Frontal cortex (tissue), 3 donors: ENCODE measurements at regions not wholly inside any gene's neighbourhood (a gene's known extent, or its start where the extent isn't known, plus 50 kb on each side); places are given as distances from the start of the nearest gene placed in this dataset.
"Not testable (repeated sequence)": the region's sequence is repeated elsewhere in the genome, so short reads cannot be mapped to it uniquely, and the experiment has no call there.

Experiments
- DNase-seq, 2 donors: peaks; one replicate each; pipeline ENCODE4 v3.0.0; 2012; ENCODE audit warnings: low spot score in 2 of 2
- FAIRE-seq: peaks from 2 replicates; lab custom pipeline; 2012; peaks lifted over from hg19 to GRCh38; lab: Jason Lieb, UNC
- donor health status: control.
- donor health status: control.
- donor health status: control.

DNA sequence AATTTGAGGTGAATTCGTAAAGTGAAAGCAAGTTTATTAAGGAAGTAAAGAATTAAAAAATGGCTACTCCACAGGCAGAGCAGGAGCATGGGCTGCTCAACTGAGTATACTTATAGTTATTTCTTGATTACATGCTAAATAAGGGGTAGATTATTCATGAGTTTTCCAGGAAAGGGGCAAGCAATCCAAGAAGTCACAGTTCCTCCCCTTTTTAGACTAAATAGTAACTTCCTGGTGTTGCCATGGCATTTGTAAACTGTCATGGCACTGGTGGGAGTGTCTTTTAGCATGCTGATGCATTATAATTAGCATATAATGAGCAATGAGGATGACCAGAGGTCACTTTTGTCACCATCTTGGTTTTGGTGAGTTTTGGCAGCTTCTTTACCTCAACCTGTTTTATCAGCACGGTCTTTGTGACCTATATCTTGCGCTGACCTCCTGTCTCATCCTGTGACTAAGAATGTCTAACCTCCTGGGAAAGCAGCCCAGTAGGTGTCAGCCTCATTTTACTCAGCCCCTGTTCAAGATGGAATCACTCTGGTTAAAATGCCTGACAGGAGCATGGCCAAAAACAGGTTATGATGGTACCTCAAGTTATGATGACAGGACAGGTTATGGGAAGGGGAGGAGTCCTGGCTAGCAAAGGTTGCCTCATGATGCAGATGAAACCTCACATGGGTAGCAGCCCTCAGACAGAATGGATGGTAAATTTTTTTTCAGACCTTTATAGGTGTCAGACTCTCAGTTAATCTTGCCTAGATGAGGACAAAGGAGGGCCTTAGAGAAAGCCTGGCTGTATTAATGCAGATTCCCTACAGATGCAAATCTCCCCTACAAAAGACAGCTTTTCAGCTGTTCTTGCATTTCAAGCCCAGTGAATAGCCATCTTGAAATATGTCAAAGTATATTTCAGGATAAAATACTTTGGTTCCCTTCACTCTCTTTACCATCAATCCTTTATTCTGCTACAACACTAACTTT lies 49.7 kb downstream of the SIPA1L2 start:
- FAIRE-seq = no peak
- no peak for DNase-seq

DNA sequence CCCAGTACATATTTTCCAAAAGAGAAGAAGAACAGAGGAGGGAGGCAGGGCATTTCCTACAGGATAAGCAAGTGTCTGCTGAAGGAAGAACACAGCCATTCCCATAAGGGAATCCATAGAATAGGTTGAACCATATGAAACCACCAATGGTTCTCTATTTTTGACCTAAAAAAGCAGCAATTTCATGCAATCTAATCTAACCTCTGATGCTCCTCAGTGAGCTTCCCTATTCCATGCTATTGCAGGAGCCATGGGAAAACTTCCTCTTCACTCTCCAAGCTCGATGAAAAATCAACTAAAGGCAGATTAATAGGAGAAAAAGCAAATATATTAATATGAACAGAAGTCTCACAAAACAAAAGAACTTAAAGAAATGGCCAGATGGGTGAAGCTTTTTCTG lies 50.5 kb downstream of the SIPA1L2 start:
- DNase-seq (no peak), FAIRE-seq (no peak)

DNA sequence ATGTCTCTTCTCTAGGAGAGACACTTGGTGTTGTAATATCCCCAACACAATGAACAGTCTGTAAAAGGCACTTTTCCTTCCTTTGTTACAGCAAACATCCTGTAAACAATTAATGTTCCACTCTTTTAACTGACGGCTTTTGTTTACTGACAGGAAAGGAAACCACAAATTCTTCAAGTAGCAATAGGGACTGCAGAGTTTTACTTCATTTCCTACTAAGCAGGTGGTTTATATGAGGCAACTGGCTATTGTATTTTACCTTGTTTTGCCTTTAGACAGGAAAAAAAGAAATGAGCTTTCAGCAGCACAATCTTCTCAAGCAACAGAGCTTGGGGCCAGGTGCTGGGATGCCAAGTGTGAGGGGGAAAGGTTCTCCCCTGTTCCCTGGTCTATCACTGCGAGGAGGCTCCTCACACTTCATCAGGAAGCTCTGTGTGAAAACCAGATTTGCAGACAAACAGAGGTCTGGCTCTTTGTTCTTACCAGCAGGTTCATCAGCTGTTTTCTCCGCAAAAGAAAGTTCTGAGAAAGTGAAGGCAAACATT lies 51.2 kb downstream of the SIPA1L2 start:
- FAIRE-seq = no peak
- no peak for DNase-seq

DNA sequence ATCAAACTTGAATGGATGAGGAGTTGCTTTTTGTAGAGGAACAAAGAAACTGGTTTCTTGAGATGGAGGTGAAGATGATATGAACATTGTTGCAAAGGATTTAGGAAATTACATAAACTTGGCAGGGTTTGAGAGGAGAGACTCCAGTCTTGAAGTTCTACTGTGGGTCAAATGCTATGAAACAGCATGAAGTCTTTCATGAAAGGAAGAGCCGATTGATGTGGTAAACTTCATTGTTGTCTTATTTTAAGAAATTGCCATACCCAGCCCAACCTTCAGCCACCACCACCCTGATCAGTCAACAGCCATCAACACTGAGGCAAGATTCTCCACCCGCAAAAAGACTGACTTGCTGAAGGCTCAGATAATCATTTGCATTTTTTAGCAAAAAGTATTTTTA lies 52.2 kb downstream of the SIPA1L2 start:
- FAIRE-seq (no peak), DNase-seq (no peak)

DNA sequence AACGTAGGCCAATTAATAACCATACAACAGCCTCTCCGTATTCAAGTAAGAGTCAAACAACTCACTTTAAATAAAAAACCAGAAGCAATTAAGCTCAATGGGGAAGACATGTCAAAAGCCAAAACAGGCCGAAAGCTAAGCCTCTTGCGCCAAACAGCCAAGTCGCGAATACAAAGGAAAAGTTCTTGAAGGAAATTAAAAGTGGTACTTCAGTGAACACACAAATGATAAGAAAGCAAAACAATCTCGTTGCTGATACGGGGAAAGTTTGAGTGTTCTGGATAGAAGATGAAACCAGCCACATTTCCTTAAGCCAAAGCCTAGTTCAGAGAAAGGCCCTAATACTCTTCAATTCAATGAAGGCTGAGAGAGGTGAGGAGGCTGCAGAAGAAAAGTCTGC lies 53.4 kb downstream of the SIPA1L2 start:
- FAIRE-seq = no peak
- no peak for DNase-seq

DNA sequence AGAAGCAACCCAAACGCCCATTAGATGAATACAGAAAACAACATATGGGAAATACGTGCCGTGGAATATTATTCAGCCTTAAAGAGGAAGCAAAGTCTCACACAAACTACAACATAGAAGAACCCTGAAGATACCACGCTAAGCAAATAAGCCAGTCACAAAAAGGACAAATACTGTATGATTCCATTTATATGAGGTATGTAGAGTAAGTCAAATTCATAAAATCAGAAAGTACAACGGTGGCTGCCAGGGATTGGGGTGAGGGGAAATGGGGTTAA lies 54.2 kb downstream of the SIPA1L2 start:
- DNase-seq = no peak
- no peak for FAIRE-seq

DNA sequence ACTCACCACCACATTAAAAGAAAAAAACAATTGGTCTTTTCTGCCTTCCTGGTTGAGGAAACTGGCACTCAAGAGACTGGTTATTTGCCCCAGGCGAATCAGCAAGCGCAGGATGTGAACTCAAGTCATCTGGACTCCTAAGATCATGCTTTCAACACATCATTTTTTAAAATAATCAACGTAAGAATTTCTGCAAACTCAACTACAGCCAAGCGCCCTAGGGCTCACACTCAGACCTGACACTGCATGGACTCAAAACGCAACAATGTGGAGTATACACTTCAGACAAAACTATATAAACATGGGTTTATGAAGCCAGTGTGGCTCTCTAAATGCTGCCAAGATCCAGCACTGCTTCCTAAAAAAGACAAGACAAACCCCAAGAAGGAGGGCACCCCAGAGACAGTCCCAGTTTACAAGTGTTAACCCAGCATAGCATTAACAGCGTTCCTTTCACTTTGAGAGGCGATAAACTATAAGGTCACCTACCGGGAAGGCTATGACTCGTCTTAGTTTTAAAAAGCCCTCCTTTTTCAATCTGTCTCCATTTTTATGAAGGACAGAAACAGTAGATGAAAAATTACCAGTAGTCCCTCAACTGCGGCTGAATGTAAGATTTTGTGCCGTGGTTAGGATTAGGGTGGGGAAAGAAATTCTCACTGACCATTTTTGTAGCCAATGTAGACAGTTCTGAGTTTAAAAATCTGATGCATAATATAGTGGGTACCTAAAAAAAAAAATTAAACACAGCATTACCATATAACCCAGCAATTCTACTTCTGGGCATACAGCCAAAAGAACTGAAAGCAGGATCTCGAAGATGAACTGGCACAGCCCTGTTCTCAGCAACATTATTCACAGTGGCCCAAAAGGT lies 54.8 kb downstream of the SIPA1L2 start:
- FAIRE-seq = no peak
- DNase-seq = no peak

DNA sequence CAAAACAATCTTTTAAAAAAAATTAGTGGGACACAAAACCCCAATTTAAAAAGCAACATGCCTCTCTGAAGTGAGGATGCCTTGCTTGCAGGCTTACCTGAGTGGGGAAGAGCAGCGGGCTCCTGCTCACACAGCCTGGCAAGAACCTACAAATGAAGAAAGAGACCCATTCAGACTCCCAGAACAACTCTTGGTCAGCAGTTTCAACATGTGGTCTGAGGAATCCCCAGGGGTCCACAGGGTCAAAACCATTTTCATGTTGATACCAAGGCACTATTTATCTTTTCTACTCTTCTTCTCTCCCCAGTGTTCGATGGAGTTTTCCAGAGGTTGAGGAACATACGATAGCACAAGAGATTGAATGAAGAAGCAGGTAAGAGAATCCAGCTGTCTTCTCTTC lies 55.9 kb downstream of the SIPA1L2 start:
- FAIRE-seq = no peak
- no peak for DNase-seq

DNA sequence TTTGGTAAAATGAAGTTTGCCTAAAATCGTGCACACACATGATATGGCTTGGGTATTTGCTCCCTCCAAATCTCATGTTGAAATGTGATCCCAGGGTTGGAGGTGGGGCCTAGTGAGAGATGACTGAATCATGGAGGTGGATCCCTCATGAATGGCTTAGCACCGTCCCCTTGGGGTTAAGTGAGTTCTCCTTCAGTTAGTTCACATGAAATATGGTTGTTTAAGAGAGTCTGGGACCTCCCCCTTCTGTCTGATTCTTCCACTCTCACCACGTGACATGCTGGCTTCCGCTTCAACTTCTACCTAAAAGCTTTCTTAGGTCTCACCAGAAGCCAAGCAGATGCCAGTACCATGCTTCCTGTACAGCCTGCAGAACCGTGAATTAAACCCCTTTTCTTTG lies 58.4 kb downstream of the SIPA1L2 start:
- no peak for FAIRE-seq
- no peak for DNase-seq

DNA sequence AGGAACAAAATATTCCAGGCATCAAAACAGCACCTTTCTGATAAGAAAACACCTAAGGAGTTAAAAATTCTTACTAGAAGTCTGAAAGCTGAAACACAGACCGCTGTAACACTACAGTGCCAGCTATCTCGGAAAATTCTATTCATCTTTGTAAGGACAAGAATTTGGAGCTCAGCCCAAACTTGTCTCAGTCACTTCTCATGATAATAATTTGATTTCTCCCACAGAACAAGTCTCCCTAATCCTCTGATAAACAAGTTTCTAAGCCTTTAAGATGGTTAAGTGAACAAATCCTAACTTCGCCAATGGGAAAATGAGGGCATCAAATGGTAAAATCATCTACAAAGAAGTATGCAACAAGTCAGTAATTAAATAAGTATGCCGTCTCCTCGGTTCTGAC lies 59.9 kb downstream of the SIPA1L2 start:
- FAIRE-seq (no peak), DNase-seq (no peak)

DNA sequence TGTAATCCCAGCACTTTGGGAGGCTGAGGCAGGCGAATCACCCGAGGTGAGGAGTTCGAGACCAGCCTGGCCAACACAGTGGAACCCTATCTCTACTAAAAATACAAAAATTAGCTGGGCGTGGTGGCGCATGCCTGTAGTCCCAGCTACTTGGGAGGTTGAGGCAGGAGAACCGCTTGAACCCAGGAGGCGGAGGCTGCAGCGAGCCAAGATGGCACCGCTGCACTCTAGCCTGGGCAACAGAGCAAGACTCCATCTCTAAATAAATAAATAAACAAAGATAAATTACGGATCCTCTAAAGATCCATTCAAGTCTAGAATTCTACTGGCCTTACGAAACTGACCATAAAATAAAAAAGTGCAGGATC lies 60.4 kb downstream of the SIPA1L2 start:
- FAIRE-seq, DNase-seq: not testable (repeated sequence)

DNA sequence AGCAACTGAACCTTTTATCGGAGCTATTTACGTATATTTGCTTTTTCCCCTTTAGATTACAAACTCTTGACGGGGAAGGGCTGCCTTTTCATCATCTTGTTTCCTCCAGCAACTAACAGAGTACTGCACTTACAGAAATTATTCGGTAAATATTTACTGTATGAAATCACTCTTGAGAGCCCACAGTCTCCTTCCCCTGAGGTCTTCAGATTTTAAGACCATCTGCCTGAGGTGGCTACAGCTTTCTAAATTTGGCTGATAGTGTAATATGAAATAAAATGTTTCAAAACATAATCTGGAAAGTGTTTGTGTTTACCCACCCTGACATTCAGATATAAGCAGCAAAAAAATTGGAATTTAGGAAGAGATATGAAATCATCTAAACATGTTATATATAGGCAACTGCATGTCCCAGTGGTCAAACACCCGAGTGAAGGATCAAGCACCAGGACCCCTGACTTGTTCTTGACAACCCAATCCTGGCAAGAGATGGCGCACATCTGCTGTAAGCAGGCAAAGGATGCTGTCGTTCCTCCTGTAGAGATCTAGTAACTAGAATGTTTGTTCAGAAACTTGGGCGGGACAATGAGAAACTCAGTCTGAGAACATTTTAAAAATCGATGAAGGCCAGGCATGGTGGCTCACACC lies 60.9 kb downstream of the SIPA1L2 start:
- no peak for FAIRE-seq

DNA sequence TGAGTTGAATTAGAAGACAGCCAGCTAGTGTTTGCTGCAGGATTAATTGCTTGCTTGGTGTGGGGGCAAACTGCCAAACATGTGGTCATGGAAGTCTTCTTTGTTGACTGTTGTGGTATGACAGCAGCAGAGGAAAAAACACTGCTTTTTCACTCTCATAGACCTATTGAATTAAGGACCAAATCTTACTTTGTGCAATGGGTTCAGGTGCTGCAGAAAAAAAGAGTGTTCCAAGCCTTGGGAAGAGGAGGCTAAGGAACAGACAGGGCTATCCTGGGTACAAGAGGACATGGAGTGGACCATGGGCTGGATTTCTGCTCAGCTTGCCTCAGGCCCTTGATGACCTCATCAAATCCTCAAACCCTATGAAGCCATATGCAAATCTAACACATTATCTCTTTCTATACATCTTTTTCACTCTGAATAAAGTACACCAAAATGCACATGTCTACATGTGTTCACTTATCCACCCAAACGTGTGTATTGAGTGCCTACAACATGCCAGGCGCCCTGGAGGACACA lies 61.5 kb downstream of the SIPA1L2 start:
- DNase-seq = no peak
- FAIRE-seq = no peak

More for the DNA sequence above, 60.9 kb downstream of the SIPA1L2 start:
- no peak for DNase-seq

DNA sequence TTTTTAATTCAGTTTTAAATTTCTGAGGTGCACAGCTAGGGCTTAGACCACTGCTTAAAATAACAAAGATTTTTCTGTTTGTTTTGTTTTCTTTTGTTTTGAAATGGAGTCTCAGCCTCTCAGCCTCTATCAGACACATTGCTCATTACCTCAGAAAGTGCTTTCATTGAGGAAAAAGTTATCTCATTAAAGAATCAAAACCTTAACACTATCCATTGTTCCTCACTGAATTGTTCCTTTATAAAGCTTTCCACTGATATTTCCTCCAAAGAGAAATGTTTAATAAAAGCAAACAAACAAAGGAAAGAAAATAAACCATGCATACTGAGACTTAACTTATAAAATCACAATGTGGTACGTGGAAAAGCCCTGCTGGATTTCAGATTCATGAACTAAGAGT lies 63.8 kb downstream of the SIPA1L2 start:
- FAIRE-seq = no peak
- no peak for DNase-seq

DNA sequence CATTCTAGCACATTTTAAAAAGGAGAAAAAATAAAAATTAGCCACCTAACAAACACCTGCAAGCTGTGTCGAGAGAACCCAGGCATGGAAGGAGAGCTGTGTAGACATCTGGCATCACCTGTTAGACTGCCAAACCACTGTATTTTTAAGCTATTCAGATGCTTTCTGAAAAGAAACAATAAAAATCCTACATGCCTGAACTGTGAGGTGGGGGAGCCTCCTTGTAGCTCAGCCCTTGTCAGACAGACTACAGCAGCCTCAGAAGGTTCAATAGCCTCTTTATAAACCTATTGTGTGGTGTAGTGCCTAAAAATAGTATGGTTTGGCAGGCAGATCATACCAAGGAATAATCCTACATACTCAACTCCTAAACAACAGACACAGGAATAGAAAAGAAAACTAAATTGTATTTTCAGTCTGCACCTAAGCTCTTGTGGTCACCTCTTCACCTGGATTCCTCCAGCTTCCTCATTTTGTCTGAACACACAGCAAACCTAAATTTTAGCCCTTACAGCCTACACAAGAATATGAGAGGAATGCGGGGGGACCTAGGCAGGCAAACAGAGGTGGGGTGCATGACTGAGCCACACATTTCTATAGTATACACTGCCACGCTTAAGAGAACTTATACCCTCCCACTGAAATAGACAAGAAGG lies 67.0 kb downstream of the SIPA1L2 start:
- no peak for FAIRE-seq

DNA sequence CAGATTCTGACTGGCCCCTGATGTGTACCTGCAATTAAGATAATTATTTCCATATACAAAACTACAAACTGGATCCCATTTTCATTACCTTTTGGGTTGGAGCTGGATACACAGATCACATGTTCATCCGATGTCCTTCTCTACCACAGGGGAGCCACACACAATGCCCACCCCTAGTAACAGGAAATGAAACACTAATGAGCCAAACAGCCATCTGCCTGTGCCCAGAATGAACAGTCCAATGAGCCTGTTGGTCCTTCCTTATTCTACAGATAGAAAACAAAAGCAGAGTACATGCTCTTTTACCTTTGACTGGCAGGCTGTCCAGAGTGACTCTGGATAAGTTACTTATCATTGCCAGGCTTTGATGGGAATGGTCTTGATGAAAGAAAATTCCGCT lies 68.6 kb downstream of the SIPA1L2 start:
- DNase-seq (no peak), FAIRE-seq (no peak)

More for the DNA sequence above, 67.0 kb downstream of the SIPA1L2 start:
- no peak for DNase-seq

DNA sequence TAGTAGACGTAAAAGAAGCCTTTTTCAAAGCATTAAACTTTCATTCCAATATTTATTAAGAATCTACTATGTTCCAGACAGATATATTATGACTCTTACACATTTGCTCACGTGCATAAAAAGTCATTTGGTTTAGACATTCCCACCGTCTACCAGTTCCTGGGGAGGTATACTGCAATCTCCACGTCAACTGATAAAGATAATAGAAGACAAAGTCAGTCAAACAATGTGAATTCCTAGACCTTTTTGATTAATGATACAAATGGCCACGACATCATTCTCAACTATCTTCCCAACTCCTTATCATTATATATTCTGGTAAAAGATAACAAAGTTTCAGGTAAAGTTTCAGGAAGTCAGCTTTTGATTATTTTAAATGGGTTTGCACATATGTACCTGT lies 69.0 kb downstream of the SIPA1L2 start:
- FAIRE-seq (no peak), DNase-seq (no peak)

DNA sequence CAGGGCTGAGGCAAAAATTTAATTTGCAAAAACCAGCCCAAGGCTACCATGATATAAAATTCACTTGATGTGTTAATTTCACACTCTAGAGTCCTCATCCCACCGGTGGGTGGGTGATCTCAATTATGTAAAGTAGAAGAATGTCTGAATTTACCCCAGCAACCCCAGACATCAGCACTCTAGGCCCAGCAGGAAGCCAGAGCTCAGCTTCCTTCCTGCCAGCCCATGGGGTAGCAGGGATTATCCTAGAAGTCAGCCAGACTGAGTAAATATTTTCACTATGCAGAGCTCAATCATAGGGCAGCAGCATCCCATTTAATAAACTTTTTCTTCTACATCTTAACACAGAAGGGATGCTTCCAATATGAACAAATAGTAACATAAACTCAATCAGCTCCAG lies 71.0 kb downstream of the SIPA1L2 start:
- DNase-seq = no peak
- FAIRE-seq = no peak

DNA sequence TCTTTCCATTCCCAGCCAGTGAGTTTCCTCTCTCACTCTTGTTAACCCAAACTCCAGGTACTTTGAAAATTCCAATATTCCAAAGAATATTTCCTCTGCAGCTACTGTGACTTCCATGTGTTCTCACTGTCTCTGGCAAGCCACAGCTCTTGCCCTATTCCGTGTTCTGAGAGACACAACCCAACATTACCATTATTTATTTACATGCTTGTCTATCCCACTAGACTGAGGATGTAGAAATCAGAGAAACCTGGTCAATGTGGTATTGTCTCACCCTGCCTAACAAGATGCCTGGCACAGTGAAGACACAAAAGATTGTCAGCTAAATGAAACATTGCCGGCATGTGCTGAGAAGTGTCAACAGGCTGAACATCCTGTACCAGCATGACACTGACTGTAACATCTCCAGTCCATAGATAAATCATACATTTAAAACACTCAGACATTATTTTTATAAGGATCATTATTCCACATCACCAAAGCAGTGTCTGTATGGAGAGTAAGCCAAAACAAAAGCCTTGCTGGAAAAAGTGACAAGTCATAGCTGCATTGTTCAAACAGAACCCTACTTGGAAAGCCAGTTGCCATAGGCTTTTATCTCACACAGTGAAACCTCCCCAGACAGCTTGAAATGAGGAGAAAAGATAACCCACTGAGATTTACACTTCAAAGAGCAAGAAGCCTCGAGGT lies 72.3 kb downstream of the SIPA1L2 start:
- no peak for DNase-seq
- FAIRE-seq = no peak
